SK-N-SH (cell line): ENCODE measurements at regions not wholly inside any gene's neighbourhood (a gene's known extent, or its start where the extent isn't known, plus 50 kb on each side); places are given as distances from the start of the nearest gene placed in this dataset.

Experiments
- CTCF ChIA-PET: fragments of 300-600, 350-600 bp; formaldehyde crosslinking; extraction: SDS; loops from one replicate; lab custom pipeline; 2021; lab: Yijun Ruan, JAX
- POLR2A ChIA-PET: fragments of 350-600 bp; sonication (Branson Sonifier 250); formaldehyde crosslinking; extraction: SDS; loops from one replicate; lab custom pipeline; 2020; ENCODE audit warnings: antibody characterized with exemption, inconsistent platforms; lab: Yijun Ruan, JAX
- DNase-seq: peaks from one replicate; pipeline ENCODE4 v3.0.0; 2012
- H2AFZ ChIP-seq: fragments of 200-600 bp; sonication (generic); 2 replicates; pipeline ENCODE4 v1.8.1; 2016; ENCODE audit warnings: antibody characterized with exemption, mild to moderate bottlenecking, low read depth
- H3F3A ChIP-seq: fragments of 200-600 bp; sonication (generic); replicated peaks from 2 replicates; pipeline ENCODE3; 2016; ENCODE audit warnings: antibody characterized with exemption, mild to moderate bottlenecking; ENCODE audit not compliant: insufficient read depth
- H3K27ac ChIP-seq, 2 experiments: fragments of 200-500 bp in 1 of 2; fragments of 200-600 bp in 1 of 2; sonication (Bioruptor generic) in 1 of 2; sonication (generic), shearing (Covaris generic) in 1 of 2; 2 replicates each; pipeline versions ENCODE4 v1.5.1 to v1.6.1; 2014 to 2016; ENCODE audit warnings: low read depth in 2 of 2, inconsistent platforms in 1 of 2, low read length in 1 of 2, mild to moderate bottlenecking in 1 of 2, mixed read lengths in 1 of 2
- H3K27me3 ChIP-seq: fragments of 200-600 bp; sonication (generic), shearing (Covaris generic); 2 replicates; pipeline ENCODE4 v1.6.1; 2016; ENCODE audit warnings: mixed run types; ENCODE audit not compliant: insufficient read depth
- H3K36me3 ChIP-seq, 2 experiments: fragments of 200-500 bp in 1 of 2; fragments of 200-600 bp in 1 of 2; sonication (Bioruptor generic) in 1 of 2; sonication (generic) in 1 of 2; replicated peaks in 1 of 2; 2 replicates each; pipeline versions ENCODE3 to v1.5.1; 2014 to 2016; ENCODE audit warnings: low read length in 1 of 2, mild to moderate bottlenecking in 1 of 2; ENCODE audit not compliant: insufficient read depth in 2 of 2, control insufficient read depth in 1 of 2
- H3K4me1 ChIP-seq, 2 experiments: fragments of 200-500 bp in 1 of 2; fragments of 200-600 bp in 1 of 2; sonication (Bioruptor generic) in 1 of 2; sonication (generic), shearing (Covaris generic) in 1 of 2; 2 replicates each; pipeline versions ENCODE4 v1.5.1 to v1.6.1; 2014 to 2016; ENCODE audit warnings: low read depth in 1 of 2, low read length in 1 of 2, mixed run types in 1 of 2; ENCODE audit not compliant: insufficient read depth in 2 of 2, control insufficient read depth in 1 of 2
- H3K4me2 ChIP-seq: fragments of 200-600 bp; sonication (generic), shearing (Covaris generic); 2 replicates; pipeline ENCODE4 v1.6.1; 2017; ENCODE audit warnings: mixed run types
- H3K4me3 ChIP-seq, 2 experiments: fragments of 200-500 bp in 1 of 2; fragments of 200-600 bp in 1 of 2; sonication (Bioruptor generic) in 1 of 2; sonication (generic), shearing (Covaris generic) in 1 of 2; 2 replicates each; pipeline versions ENCODE4 v1.5.1 to v1.8.1; 2014 to 2016; ENCODE audit warnings: low read depth in 2 of 2, inconsistent platforms in 1 of 2, low read length in 1 of 2, mild to moderate bottlenecking in 1 of 2, mixed read lengths in 1 of 2, moderate library complexity in 1 of 2
- H3K79me2 ChIP-seq: fragments of 200-600 bp; sonication (generic); 2 replicates; pipeline ENCODE4 v1.8.1; 2017; ENCODE audit warnings: mild to moderate bottlenecking; ENCODE audit not compliant: insufficient read depth
- H3K9ac ChIP-seq: fragments of 200-600 bp; sonication (generic); 2 replicates; pipeline ENCODE4 v1.6.1; 2017; ENCODE audit warnings: mixed run types
- H3K9me2 ChIP-seq: fragments of 200-600 bp; sonication (generic); 2 replicates; pipeline ENCODE4 v1.6.1; 2017; ENCODE audit warnings: mixed run types
- H3K9me3 ChIP-seq: fragments of 200-600 bp; sonication (generic); 2 replicates; pipeline ENCODE4 v1.6.1; 2017; ENCODE audit warnings: mixed run types, mild to moderate bottlenecking, moderate library complexity
- H4K20me1 ChIP-seq: fragments of 200-600 bp; sonication (generic); 2 replicates; pipeline ENCODE4 v1.6.1; 2017; ENCODE audit warnings: mild to moderate bottlenecking, mixed run types; ENCODE audit not compliant: insufficient read depth
- CTCF ChIP-seq: fragments of 200-600 bp; sonication (generic); IDR thresholded peaks from 2 replicates; pipeline ENCODE4 v1.6.1; 2017; ENCODE audit warnings: antibody characterized with exemption, mild to moderate bottlenecking, moderate library complexity
- FOSL2 ChIP-seq: IDR thresholded peaks from 2 replicates; pipeline ENCODE4 v1.4.0; 2012; ENCODE audit warnings: low read depth, mild to moderate bottlenecking, moderate library complexity, borderline replicate concordance
- GABPA ChIP-seq: IDR thresholded peaks from 2 replicates; pipeline ENCODE4 v1.4.0; 2012; ENCODE audit warnings: low read depth, mild to moderate bottlenecking
- GATA2 ChIP-seq: sonication (generic); formaldehyde crosslinking; IDR thresholded peaks from 2 replicates; pipeline ENCODE4 v1.5.0; 2020; ENCODE audit warnings: mild to moderate bottlenecking, missing genetic modification reagents
- IRF3 ChIP-seq: fragments of 150-350 bp; IDR thresholded peaks from 2 replicates; pipeline ENCODE4 v1.6.1; 2016; ENCODE audit warnings: mild to moderate bottlenecking, low read depth, low read length
- JUND ChIP-seq: IDR thresholded peaks from 2 replicates; pipeline ENCODE4 v1.4.0; 2012
- MAX ChIP-seq: IDR thresholded peaks from 2 replicates; pipeline ENCODE4 v1.4.0; 2012; ENCODE audit warnings: low read depth
- MEF2A ChIP-seq: IDR thresholded peaks from 2 replicates; pipeline ENCODE4 v1.4.0; 2012; ENCODE audit warnings: low read depth, borderline replicate concordance
- NRF1 ChIP-seq: IDR thresholded peaks from 2 replicates; pipeline ENCODE4 v1.6.1; 2012; ENCODE audit warnings: low read depth, mild to moderate bottlenecking, low read length
- POLR2AphosphoS5 ChIP-seq: IDR thresholded peaks from 2 replicates; pipeline ENCODE4 v1.6.1; 2012; ENCODE audit warnings: low read depth, low read length
- RAD21 ChIP-seq: IDR thresholded peaks from 2 replicates; pipeline ENCODE4 v1.6.1; 2012; ENCODE audit warnings: mild to moderate bottlenecking, low read length
- RFX5 ChIP-seq: IDR thresholded peaks from 2 replicates; pipeline ENCODE4 v1.6.1; 2012; ENCODE audit warnings: mild to moderate bottlenecking, improper control_type of control experiment, low read length
- RXRA ChIP-seq: IDR thresholded peaks from 2 replicates; pipeline ENCODE4 v1.4.0; 2012; ENCODE audit warnings: low read depth, mild to moderate bottlenecking, borderline replicate concordance
- TCF12 ChIP-seq: IDR thresholded peaks from 2 replicates; pipeline ENCODE4 v1.4.0; 2012
- USF2 ChIP-seq: fragments of 150-350 bp; IDR thresholded peaks from 2 replicates; pipeline ENCODE4 v1.6.1; 2017; ENCODE audit warnings: antibody characterized with exemption, low read length, low read depth, borderline replicate concordance
- ZBTB33 ChIP-seq: IDR thresholded peaks from 2 replicates; pipeline ENCODE4 v1.4.0; 2012; ENCODE audit warnings: low read depth, borderline replicate concordance
- WGBS: methylation state at CpG from one replicate; pipeline ENCODE4 v1.1.6; 2017; ENCODE audit warnings: low lambda C conversion rate; 5-methylcytosine and 5-hydroxymethylcytosine counted together

GRCh38 chr6:91694016-91694654, 1107.3 kb upstream of the MAP3K7 start:
- H3K9ac ChIP-seq, result no peak overlapping the region
- H3K4me1 ChIP-seq, result no peaks in the 10 kb centered on the region
- no peak for DNase-seq
- 7% methylated on average over 6 of the region's 6 CpGs for WGBS
- H3K4me3 ChIP-seq, result no peak overlapping the region
- no peak overlapping the region for H3K27ac ChIP-seq
- H3K36me3 ChIP-seq, result no peaks in the 10 kb centered on the region
- no peaks in the 10 kb centered on the region for H4K20me1 ChIP-seq
- H3K4me2 ChIP-seq, result no peak overlapping the region
- no peaks in the 10 kb centered on the region for H3K79me2 ChIP-seq
- TF ChIP-seq ZBTB33, result no peak
- TF ChIP-seq GABPA, result no peak
- TF ChIP-seq FOSL2, result no peak
- no peak for TF ChIP-seq NRF1
- TF ChIP-seq MEF2A, result no peak
- no peak for TF ChIP-seq RFX5
- no peak for TF ChIP-seq GATA2 (CRISPR knock-in tag)
- no peak for TF ChIP-seq POLR2AphosphoS5
- TF ChIP-seq MAX, result no peak
- no peak for TF ChIP-seq JUND
- no peak for TF ChIP-seq RAD21
- no peak for TF ChIP-seq RXRA
- no peak for TF ChIP-seq USF2
- no peak for TF ChIP-seq CTCF
- TF ChIP-seq TCF12, result no peak
- no peak for TF ChIP-seq IRF3
- H3K9me2 ChIP-seq, result no peaks in the 10 kb centered on the region
- CTCF ChIA-PET, result interaction anchor here (0.7 kb wide), 1 partner anchor 75 kb away, joined by 4 read pairs; no protein-coding TSS in a partner anchor
- H3K9me3 ChIP-seq, result no peaks in the 10 kb centered on the region
- H3K27me3 ChIP-seq, result no peaks in the 10 kb centered on the region
- POLR2A ChIA-PET, result no interaction called here
- no peak overlapping the region for H2AFZ ChIP-seq
- H3F3A ChIP-seq, result no peaks in the 10 kb centered on the region
